ENCODE measurements at regions not wholly inside any gene's neighbourhood (a gene's known extent, or its start where the extent isn't known, plus 50 kb on each side); places are given as distances from the start of the nearest gene placed in this dataset.

- no peaks in the 10 kb centered on the region for H3K9me3 ChIP-seq
- H3K4me3 ChIP-seq, result no peak overlapping the region
- H3K27me3 ChIP-seq, result no peaks in the 10 kb centered on the region
- intact Hi-C loops (cut with DNase I), result no loop called here
- TF ChIP-seq CTCF (IDR thresholded peaks at IDR 0.05), result no peak
- no peak overlapping the region for H3K27ac ChIP-seq
- no peaks in the 10 kb centered on the region for H3K4me1 ChIP-seq
- no peak for DNase-seq
- H3K36me3 ChIP-seq, result no peaks in the 10 kb centered on the region
- H3K9ac ChIP-seq (ENCODE audit: low read depth in 2 of 2, low read length in 2 of 2), result no peak overlapping the region
Measured at GRCh38 chr13:47017476-47017875, 120.6 kb upstream of the HTR2A start.

GRCh38 chr13:47008318-47008717 lies 111.5 kb upstream of the HTR2A start:
- H3K4me3 ChIP-seq, result no peak overlapping the region
- intact Hi-C loops (cut with DNase I), result no loop called here
- TF ChIP-seq CTCF (IDR thresholded peaks at IDR 0.05), result no peak
- no peaks in the 10 kb centered on the region for H3K4me1 ChIP-seq
- no peak overlapping the region for H3K27ac ChIP-seq
- no peaks in the 10 kb centered on the region for H3K36me3 ChIP-seq
- DNase-seq, result no peak
- no peak overlapping the region for H3K9ac ChIP-seq (ENCODE audit: low read depth in 2 of 2, low read length in 2 of 2)
- no peaks in the 10 kb centered on the region for H3K9me3 ChIP-seq
- no peaks in the 10 kb centered on the region for H3K27me3 ChIP-seq

GRCh38 chr13:47005756-47006414 lies 109.0 kb upstream of the HTR2A start:
- no peak for DNase-seq
- Histone ChIP-seq H3K9ac (ENCODE audit: low read depth in 2 of 2, low read length in 2 of 2) (no peak overlapping the region), H3K27me3 (no peaks in the 10 kb centered on the region), H3K4me3 (no peak overlapping the region), H3K27ac (no peak overlapping the region), H3K9me3 (no peaks in the 10 kb centered on the region), H3K36me3 (no peaks in the 10 kb centered on the region), H3K4me1 (no peaks in the 10 kb centered on the region)
- intact Hi-C loops (cut with DNase I), result no loop called here
- no peak for TF ChIP-seq CTCF (IDR thresholded peaks at IDR 0.05)

DNA sequence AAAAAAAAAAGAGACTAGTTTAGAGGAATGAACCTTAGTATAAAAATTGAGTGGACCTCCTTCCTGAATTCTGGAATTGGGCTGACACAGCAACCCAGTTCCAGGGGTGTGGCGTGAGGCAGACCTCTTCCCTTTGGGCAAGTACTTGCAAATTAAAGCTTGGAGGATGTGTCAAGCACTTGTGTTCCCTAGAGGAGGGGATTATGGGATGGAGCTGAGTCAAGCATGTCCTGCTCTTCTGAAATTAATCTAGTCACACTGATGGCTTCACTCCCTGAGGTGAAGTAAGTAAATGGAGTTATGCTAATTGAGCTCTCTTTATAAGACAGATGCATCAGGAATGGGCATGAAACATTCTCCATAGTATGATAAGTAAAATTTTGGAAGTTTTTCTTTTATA lies 107.7 kb upstream of the HTR2A start:
- Histone ChIP-seq H3K36me3 (no peaks in the 10 kb centered on the region), H3K9ac (ENCODE audit: low read depth in 2 of 2, low read length in 2 of 2) (no peak overlapping the region), H3K4me3 (no peak overlapping the region), H3K27ac (no peak overlapping the region), H3K9me3 (no peaks in the 10 kb centered on the region), H3K4me1 (no peaks in the 10 kb centered on the region), H3K27me3 (no peaks in the 10 kb centered on the region)
- no peak for TF ChIP-seq CTCF (IDR thresholded peaks at IDR 0.05)
- intact Hi-C loops (cut with DNase I), result no loop called here
- no peak for DNase-seq

GRCh38 chr13:47004027-47004426 lies 107.2 kb upstream of the HTR2A start:
- H3K9ac ChIP-seq (ENCODE audit: low read depth in 2 of 2, low read length in 2 of 2), result no peak overlapping the region
- H3K4me1 ChIP-seq, result no peaks in the 10 kb centered on the region
- no peaks in the 10 kb centered on the region for H3K36me3 ChIP-seq
- no peak overlapping the region for H3K4me3 ChIP-seq
- H3K9me3 ChIP-seq, result no peaks in the 10 kb centered on the region
- H3K27me3 ChIP-seq, result no peaks in the 10 kb centered on the region
- DNase-seq, result no peak
- no peak overlapping the region for H3K27ac ChIP-seq
- intact Hi-C loops (cut with DNase I), result no loop called here
- TF ChIP-seq CTCF (IDR thresholded peaks at IDR 0.05), result no peak

Measured in colonic mucosa (tissue), 4 donors.